Upper lobe of left lung (tissue), 6 donors: ENCODE measurements at regions not wholly inside any gene's neighbourhood (a gene's known extent, or its start where the extent isn't known, plus 50 kb on each side); places are given as distances from the start of the nearest gene placed in this dataset.

Experiments used
- ATAC-seq, 2 donors: fragments of 200-7000 bp; cut with Tn5 transposase; one replicate each; pipeline ENCODE4 v1.9.1; 2022; ENCODE audit warnings: mild to moderate bottlenecking in 2 of 2, moderate library complexity in 2 of 2; ENCODE audit not compliant: low FRiP score in 2 of 2
- DNase-seq, 2 donors: peaks; one replicate each; pipeline ENCODE4 v3.0.0-alpha.2; 2019 to 2020
- H3K27ac ChIP-seq, 4 donors: fragments of 200-600 bp; sonication (generic); one replicate each; pipeline ENCODE4 v1.5.1; 2016 to 2019
- H3K27me3 ChIP-seq, 4 donors: fragments of 200-600 bp; sonication (generic); one replicate each; pipeline ENCODE4 v1.5.1; 2017 to 2019
- H3K36me3 ChIP-seq, 4 donors: fragments of 200-600 bp; sonication (generic); one replicate each; pipeline ENCODE4 v1.5.1; 2016 to 2019
- H3K4me1 ChIP-seq, 4 donors: fragments of 200-600 bp; sonication (generic); one replicate each; pipeline ENCODE4 v1.5.1; 2018 to 2019
- H3K4me3 ChIP-seq, 4 donors: fragments of 200-600 bp; sonication (generic); one replicate each; pipeline ENCODE4 v1.5.1; 2017 to 2019; ENCODE audit warnings: mild to moderate bottlenecking in 2 of 4, moderate library complexity in 1 of 4
- H3K9me3 ChIP-seq, 4 donors: fragments of 200-600 bp; sonication (generic); one replicate each; pipeline ENCODE4 v1.5.1; 2018 to 2019
- EP300 ChIP-seq, 4 donors: sonication (generic); formaldehyde crosslinking; IDR thresholded peaks; one replicate each; pipeline ENCODE4 v1.5.1; 2017; ENCODE audit warnings: antibody characterized with exemption in 4 of 4, control low read depth in 2 of 4
- POLR2A ChIP-seq, 4 donors: fragments of 450-650 bp; IDR thresholded peaks; one replicate each; pipeline ENCODE4 v1.5.1; 2016 to 2017; ENCODE audit warnings: antibody characterized with exemption in 4 of 4, mild to moderate bottlenecking in 2 of 4
- POLR2AphosphoS5 ChIP-seq, 2 donors: sonication (generic); formaldehyde crosslinking; IDR thresholded peaks; one replicate each; pipeline ENCODE4 v1.5.1; 2017; ENCODE audit warnings: antibody characterized with exemption in 2 of 2
- WGBS, 2 donors: methylation state at CpG; one replicate each; pipeline ENCODE4 v1.1.5; 2017 to 2018; 5-methylcytosine and 5-hydroxymethylcytosine counted together
- TF ChIP-seq, protein P1 (sequence below), 6 experiments: fragments of 450-650 bp in 4 of 6; fragments of 200-600 bp in 2 of 6; sonication (generic) in 2 of 6; IDR thresholded peaks; one replicate each; pipeline ENCODE4 v1.5.1; 2016 to 2019; ENCODE audit warnings: antibody characterized with exemption in 6 of 6
- donor health status: DM: no; HTN: no; CAD: no; lungs with moderate emphysema.
- donor health status: DM: no; HTN: yes; CAD: no; lungs with severe emphysema.

DNA sequence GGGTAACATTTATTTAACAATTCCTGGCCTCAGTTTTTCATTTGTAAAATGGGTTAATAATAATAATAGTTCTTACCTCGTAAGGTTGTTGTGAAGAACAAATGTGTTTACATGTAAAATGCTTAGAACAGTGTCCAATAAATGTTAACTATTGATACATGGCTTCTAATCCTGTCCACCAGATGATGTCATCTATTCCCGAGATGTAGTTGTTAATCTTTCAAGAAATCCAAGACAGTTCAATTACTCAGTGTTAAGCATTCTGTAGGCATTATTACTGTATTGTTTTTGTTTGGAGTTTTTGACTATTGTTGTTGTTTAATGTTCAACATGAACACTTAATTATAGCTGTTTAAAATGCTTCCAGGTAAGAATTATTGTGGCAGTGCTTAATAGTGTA lies 131.0 kb upstream of the FNDC3A start:
- H3K27ac ChIP-seq, result no peak overlapping the region
- H3K27me3 ChIP-seq, result no peaks in the 10 kb centered on the region
- TF ChIP-seq POLR2AphosphoS5 (IDR thresholded peaks at IDR 0.05) (no peak), POLR2A (IDR thresholded peaks at IDR 0.05) (no peak), EP300 (IDR thresholded peaks at IDR 0.05) (no peak)
- TF ChIP-seq, protein P1, sequence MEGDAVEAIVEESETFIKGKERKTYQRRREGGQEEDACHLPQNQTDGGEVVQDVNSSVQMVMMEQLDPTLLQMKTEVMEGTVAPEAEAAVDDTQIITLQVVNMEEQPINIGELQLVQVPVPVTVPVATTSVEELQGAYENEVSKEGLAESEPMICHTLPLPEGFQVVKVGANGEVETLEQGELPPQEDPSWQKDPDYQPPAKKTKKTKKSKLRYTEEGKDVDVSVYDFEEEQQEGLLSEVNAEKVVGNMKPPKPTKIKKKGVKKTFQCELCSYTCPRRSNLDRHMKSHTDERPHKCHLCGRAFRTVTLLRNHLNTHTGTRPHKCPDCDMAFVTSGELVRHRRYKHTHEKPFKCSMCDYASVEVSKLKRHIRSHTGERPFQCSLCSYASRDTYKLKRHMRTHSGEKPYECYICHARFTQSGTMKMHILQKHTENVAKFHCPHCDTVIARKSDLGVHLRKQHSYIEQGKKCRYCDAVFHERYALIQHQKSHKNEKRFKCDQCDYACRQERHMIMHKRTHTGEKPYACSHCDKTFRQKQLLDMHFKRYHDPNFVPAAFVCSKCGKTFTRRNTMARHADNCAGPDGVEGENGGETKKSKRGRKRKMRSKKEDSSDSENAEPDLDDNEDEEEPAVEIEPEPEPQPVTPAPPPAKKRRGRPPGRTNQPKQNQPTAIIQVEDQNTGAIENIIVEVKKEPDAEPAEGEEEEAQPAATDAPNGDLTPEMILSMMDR (IDR thresholded peaks at IDR 0.05), result no peak
- no peak overlapping the region for H3K4me3 ChIP-seq
- no peaks in the 10 kb centered on the region for H3K4me1 ChIP-seq
- DNase-seq (no peak), ATAC-seq (no peak)
- no peaks in the 10 kb centered on the region for H3K36me3 ChIP-seq
- no peaks in the 10 kb centered on the region for H3K9me3 ChIP-seq
- WGBS, 2 donors, result 86 to 92% methylated on average over 2 of the region's 2 CpGs

DNA sequence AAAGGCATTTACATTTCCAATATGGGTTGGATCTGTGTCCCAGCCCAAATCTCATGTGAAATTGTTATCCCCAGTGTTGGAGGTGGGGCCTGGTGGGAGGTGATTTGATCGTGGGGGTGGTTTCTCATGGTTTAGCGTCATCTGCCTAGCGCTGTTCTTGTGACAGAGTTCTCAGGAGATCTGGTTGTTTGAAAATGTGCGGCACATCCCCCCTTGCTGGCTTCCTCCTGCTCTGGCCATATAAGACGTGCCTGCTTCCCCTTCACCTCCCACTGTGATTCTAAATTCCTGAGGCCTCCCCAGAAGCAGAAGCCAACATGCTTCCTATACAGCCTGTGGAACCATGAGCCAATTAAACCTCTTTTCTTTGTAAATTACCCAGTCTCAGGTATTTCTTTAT lies 126.2 kb upstream of the FNDC3A start:
- Histone ChIP-seq H3K9me3 (no peaks in the 10 kb centered on the region), H3K36me3 (no peaks in the 10 kb centered on the region), H3K27ac (no peak overlapping the region), H3K27me3 (no peaks in the 10 kb centered on the region), H3K4me1 (no peaks in the 10 kb centered on the region), H3K4me3 (no peak overlapping the region)
- WGBS, 2 donors, result 77 to 81% methylated on average over 5 of the region's 5 CpGs
- TF ChIP-seq, protein P1 (IDR thresholded peaks at IDR 0.05), result no peak
- TF ChIP-seq POLR2A (IDR thresholded peaks at IDR 0.05) (no peak), EP300 (IDR thresholded peaks at IDR 0.05) (no peak), POLR2AphosphoS5 (IDR thresholded peaks at IDR 0.05) (no peak)
- DNase-seq (no peak), ATAC-seq (no peak)

DNA sequence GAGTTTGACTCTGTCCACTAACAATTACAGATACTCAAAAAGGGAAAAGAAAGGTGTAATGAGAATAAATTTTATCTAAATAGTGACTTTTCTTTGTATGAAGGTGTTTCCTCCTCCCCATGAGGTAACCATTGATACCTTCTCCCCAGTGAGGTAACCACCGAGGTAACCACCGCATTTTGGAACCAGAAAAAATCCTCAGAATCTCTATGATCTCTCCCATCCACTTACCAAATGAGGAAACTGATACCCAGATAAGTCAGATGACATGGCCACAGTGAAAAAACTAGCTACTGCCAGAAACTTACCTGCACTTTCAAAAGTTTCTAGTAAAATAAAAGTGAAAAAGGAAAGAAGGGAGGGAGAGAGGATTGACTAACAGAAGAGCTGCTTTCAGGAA lies 124.0 kb upstream of the FNDC3A start:
- H3K9me3 ChIP-seq, result no peaks in the 10 kb centered on the region
- no peak overlapping the region for H3K4me3 ChIP-seq
- no peak overlapping the region for H3K27ac ChIP-seq
- WGBS, 2 donors, result 75 to 87% methylated on average over 2 of the region's 2 CpGs
- H3K4me1 ChIP-seq, result no peaks in the 10 kb centered on the region
- H3K36me3 ChIP-seq, result no peaks in the 10 kb centered on the region
- H3K27me3 ChIP-seq, result no peaks in the 10 kb centered on the region
- no peak for ATAC-seq
- TF ChIP-seq POLR2A (IDR thresholded peaks at IDR 0.05), result no peak
- TF ChIP-seq, protein P1 (IDR thresholded peaks at IDR 0.05), result no peak
- no peak for TF ChIP-seq POLR2AphosphoS5 (IDR thresholded peaks at IDR 0.05)
- no peak for TF ChIP-seq EP300 (IDR thresholded peaks at IDR 0.05)
- DNase-seq, result no peak

DNA sequence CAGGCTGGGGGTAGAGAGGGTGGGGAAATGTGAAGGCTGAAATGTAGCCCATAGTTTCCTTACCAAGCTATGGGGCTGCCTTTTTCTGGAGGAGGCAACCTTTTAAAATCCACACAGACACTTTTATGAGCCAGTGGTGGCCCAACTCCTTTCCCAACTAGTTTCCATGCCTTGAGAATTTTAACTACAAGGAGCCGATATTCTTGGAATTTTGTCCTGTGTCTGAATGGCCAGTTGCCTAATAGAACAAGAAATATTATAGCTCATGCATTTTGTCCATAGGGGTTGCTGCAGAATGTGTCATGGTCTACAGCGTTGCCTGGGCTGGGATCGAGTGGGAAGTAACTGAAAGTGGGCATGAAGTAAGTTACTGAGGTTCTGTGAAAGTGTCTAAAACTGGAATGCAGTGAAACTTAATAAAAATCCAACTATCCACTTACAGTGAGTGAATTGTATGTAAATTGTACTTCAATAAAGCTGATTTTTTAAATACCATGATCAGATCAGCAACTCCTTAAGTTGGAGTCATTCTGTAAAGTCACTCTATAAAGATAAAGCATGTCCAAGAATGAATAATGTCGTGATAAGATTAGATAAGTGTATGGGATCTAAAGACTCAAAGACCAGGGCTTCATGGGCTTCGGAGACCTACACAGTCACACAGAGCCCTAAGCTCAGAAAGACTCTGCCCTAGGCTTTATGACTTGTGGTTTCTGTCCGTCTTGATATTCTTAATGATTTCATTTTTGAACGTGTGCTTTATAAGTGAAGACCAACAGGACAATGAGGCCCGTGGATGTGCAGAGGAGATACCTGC lies 122.6 kb upstream of the FNDC3A start:
- 77 to 81% methylated on average over 8 of the region's 8 CpGs for WGBS, 2 donors
- no peak for TF ChIP-seq POLR2AphosphoS5 (IDR thresholded peaks at IDR 0.05)
- TF ChIP-seq, protein P1 (IDR thresholded peaks at IDR 0.05), result no peak
- no peak for TF ChIP-seq POLR2A (IDR thresholded peaks at IDR 0.05)
- no peak for TF ChIP-seq EP300 (IDR thresholded peaks at IDR 0.05)
- H3K4me1 ChIP-seq, result no peaks in the 10 kb centered on the region
- no peak overlapping the region for H3K27ac ChIP-seq
- DNase-seq (no peak), ATAC-seq (no peak)
- no peaks in the 10 kb centered on the region for H3K9me3 ChIP-seq
- H3K27me3 ChIP-seq, result no peaks in the 10 kb centered on the region
- H3K36me3 ChIP-seq, result no peaks in the 10 kb centered on the region
- H3K4me3 ChIP-seq, result no peak overlapping the region

DNA sequence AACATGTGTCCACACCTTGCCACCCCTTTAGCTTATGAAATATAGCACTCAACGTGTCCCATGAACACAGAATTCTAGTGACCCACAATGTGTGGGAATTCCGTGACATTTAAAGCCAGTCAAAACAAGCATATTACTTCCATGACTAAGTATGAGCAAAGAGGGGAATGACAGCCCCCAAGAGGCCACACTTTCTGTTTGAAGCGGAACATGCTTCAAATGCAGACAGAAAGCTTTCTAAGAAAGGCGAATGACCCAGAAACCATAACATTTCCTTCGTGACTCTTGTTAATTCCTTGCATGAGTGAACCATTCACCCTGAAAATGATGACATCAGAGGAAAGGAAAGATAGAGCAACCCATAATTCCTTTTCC lies 122.0 kb upstream of the FNDC3A start:
- Histone ChIP-seq H3K4me1 (peaks cover 0 to 3% (median 0%) of the 10 kb centered on the region in 4 donors), H3K9me3 (no peaks in the 10 kb centered on the region), H3K27ac (no peak overlapping the region), H3K4me3 (no peak overlapping the region), H3K27me3 (no peaks in the 10 kb centered on the region), H3K36me3 (no peaks in the 10 kb centered on the region)
- TF ChIP-seq EP300 (IDR thresholded peaks at IDR 0.05), result no peak
- TF ChIP-seq POLR2A (IDR thresholded peaks at IDR 0.05), result no peak
- no peak for TF ChIP-seq POLR2AphosphoS5 (IDR thresholded peaks at IDR 0.05)
- TF ChIP-seq, protein P1 (IDR thresholded peaks at IDR 0.05), result no peak
- DNase-seq (no peak), ATAC-seq (no peak)
- WGBS, 2 donors, result 42 to 44% methylated on average over 5 of the region's 5 CpGs
